GM23248 (cell line): ENCODE measurements at regions not wholly inside any gene's neighbourhood (a gene's known extent, or its start where the extent isn't known, plus 50 kb on each side); places are given as distances from the start of the nearest gene placed in this dataset.

ENCODE experiments used
- EZH2 ChIP-seq: fragments of 200-600 bp; sonication (generic); IDR thresholded peaks from 2 replicates; pipeline ENCODE4 v1.6.1; 2018; ENCODE audit warnings: antibody characterized with exemption, mild to moderate bottlenecking; ENCODE audit not compliant: insufficient read depth, poor library complexity, severe bottlenecking
- EZH2phosphoT487 ChIP-seq: fragments of 200-600 bp; sonication (generic); IDR thresholded peaks from 2 replicates; pipeline ENCODE4 v1.6.1; 2018; ENCODE audit warnings: antibody characterized with exemption, moderate library complexity, mild to moderate bottlenecking, low read depth; ENCODE audit not compliant: insufficient read depth

DNA sequence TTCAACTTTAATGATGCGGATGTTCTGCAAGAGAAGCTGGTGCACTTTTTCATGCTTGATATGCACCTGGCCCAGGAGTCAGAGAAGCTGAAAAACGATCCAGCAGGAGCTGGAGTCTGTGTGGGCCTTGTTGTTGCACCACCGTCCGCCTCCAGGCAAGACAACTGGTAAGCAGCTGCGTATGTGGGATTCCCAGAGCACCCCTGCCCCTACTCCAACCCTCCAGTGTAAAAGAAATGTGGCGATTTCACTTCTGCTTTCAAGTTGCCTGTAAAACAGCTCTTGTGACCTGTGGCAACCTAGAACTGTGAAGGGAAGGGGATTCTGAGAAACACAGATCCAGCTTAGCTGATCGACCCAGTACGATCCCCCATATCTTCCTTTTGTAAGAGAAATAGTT is 154.1 kb upstream of the PELI2 start:
- no peak for TF ChIP-seq EZH2
- no peak for TF ChIP-seq EZH2phosphoT487
